Glutamatergic neuron (in vitro differentiated cells): ENCODE measurements at regions not wholly inside any gene's neighbourhood (a gene's known extent, or its start where the extent isn't known, plus 50 kb on each side); places are given as distances from the start of the nearest gene placed in this dataset.

ENCODE experiments used
- DNase-seq: peaks from one replicate; pipeline ENCODE4 v3.0.0; 2022
- H3K27ac Mint-ChIP-seq: one replicate; pipeline ENCODE4 v1.8.0; 2020; ENCODE audit warnings: mild to moderate bottlenecking, mixed read lengths, inconsistent platforms; ENCODE audit not compliant: unreplicated experiment
- H3K27me3 Mint-ChIP-seq: one replicate; pipeline ENCODE4 v1.8.0; 2020; ENCODE audit warnings: mild to moderate bottlenecking, moderate library complexity, mixed read lengths, inconsistent platforms; ENCODE audit not compliant: unreplicated experiment
- H3K36me3 Mint-ChIP-seq: one replicate; pipeline ENCODE4 v1.8.0; 2020; ENCODE audit warnings: mild to moderate bottlenecking, mixed read lengths, inconsistent platforms; ENCODE audit not compliant: unreplicated experiment
- H3K4me1 Mint-ChIP-seq: one replicate; pipeline ENCODE4 v1.8.0; 2020; ENCODE audit warnings: mild to moderate bottlenecking, low read depth, mixed read lengths, inconsistent platforms; ENCODE audit not compliant: unreplicated experiment
- H3K4me3 Mint-ChIP-seq: one replicate; pipeline ENCODE4 v1.8.0; 2020; ENCODE audit warnings: mild to moderate bottlenecking, mixed read lengths, inconsistent platforms; ENCODE audit not compliant: unreplicated experiment
- H3K9me3 Mint-ChIP-seq: one replicate; pipeline ENCODE4 v1.8.0; 2020; ENCODE audit warnings: mild to moderate bottlenecking, moderate library complexity, mixed read lengths, inconsistent platforms; ENCODE audit not compliant: unreplicated experiment
- TF ChIP-seq, protein P1 (sequence below): fragments of 200-600 bp; sonication (generic); IDR thresholded peaks from one replicate; pipeline ENCODE4 v1.5.0; 2021; ENCODE audit not compliant: partially characterized antibody, unreplicated experiment

GRCh38 chr6:4268171-4268570 is 132.8 kb upstream of the ECI2 start:
- Mint-ChIP-seq H3K4me1 (peaks cover 9% of the 10 kb centered on the region), H3K9me3 (no peaks in the 10 kb centered on the region), H3K27me3 (peaks cover 4% of the 10 kb centered on the region), H3K27ac (no peak overlapping the region), H3K4me3 (no peak overlapping the region), H3K36me3 (no peaks in the 10 kb centered on the region)
- DNase-seq = no peak
- TF ChIP-seq, protein P1, sequence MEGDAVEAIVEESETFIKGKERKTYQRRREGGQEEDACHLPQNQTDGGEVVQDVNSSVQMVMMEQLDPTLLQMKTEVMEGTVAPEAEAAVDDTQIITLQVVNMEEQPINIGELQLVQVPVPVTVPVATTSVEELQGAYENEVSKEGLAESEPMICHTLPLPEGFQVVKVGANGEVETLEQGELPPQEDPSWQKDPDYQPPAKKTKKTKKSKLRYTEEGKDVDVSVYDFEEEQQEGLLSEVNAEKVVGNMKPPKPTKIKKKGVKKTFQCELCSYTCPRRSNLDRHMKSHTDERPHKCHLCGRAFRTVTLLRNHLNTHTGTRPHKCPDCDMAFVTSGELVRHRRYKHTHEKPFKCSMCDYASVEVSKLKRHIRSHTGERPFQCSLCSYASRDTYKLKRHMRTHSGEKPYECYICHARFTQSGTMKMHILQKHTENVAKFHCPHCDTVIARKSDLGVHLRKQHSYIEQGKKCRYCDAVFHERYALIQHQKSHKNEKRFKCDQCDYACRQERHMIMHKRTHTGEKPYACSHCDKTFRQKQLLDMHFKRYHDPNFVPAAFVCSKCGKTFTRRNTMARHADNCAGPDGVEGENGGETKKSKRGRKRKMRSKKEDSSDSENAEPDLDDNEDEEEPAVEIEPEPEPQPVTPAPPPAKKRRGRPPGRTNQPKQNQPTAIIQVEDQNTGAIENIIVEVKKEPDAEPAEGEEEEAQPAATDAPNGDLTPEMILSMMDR = no peak

GRCh38 chr6:4265740-4266139 is 130.4 kb upstream of the ECI2 start:
- Mint-ChIP-seq H3K9me3 (no peaks in the 10 kb centered on the region), H3K27me3 (peaks cover 4% of the 10 kb centered on the region), H3K36me3 (no peaks in the 10 kb centered on the region), H3K4me3 (no peak overlapping the region), H3K4me1 (peaks cover 9% of the 10 kb centered on the region), H3K27ac (no peak overlapping the region)
- no peak for DNase-seq
- TF ChIP-seq, protein P1 = no peak

DNA sequence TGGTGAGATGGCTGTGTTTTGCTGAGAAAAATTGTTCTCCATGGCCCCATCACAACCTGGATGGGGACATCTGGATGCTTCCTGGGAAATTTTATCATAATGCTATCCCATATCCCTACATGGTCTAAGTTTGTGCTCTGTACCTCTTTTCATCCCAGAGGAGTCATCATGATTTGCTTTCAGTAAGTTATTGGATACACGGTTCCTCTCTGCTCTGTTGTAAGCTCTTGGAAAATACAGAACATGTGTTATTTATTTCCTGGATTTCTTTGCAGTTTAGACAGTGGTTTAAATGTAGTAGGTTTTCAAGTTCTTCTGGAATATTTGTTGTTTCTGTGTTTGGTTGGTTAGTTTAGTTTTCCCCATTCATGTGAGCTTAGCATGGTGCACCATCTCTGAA is 129.2 kb upstream of the ECI2 start:
- DNase-seq = no peak
- Mint-ChIP-seq H3K4me1 (no peaks in the 10 kb centered on the region), H3K27ac (no peak overlapping the region), H3K9me3 (no peaks in the 10 kb centered on the region), H3K4me3 (no peak overlapping the region), H3K36me3 (no peaks in the 10 kb centered on the region), H3K27me3 (peaks cover 4% of the 10 kb centered on the region)
- TF ChIP-seq, protein P1 = no peak

DNA sequence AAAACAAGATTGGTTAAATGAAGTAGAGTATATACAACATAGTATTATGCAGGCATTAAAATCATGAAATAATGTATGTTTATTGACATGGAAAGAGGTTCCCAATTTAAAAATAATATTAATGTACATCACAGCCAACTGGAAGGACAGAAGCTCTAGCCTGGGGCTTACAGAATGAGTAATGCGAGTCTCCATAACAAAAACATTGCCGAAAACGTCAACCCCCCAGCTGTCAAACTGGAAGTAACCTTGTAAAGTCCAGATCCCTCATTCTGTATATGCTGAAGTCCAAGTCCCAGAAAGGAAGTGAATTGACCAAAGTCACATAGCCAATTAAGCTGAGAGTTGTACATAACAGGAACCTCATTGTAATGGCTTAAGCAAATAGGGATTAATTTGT is 128.7 kb upstream of the ECI2 start:
- H3K27me3 Mint-ChIP-seq = peaks cover 4% of the 10 kb centered on the region

GRCh38 chr6:4262526-4262925 is 127.2 kb upstream of the ECI2 start:
- Mint-ChIP-seq H3K27me3 (peaks cover 3% of the 10 kb centered on the region), H3K4me3 (no peak overlapping the region), H3K9me3 (no peaks in the 10 kb centered on the region), H3K27ac (no peak overlapping the region), H3K36me3 (no peaks in the 10 kb centered on the region), H3K4me1 (no peaks in the 10 kb centered on the region)
- TF ChIP-seq, protein P1 = no peak
- no peak for DNase-seq

More for the DNA sequence above, 128.7 kb upstream of the ECI2 start:
- Mint-ChIP-seq H3K9me3 (no peaks in the 10 kb centered on the region), H3K27ac (no peak overlapping the region), H3K4me1 (no peaks in the 10 kb centered on the region), H3K4me3 (no peak overlapping the region), H3K36me3 (no peaks in the 10 kb centered on the region)
- DNase-seq = no peak
- TF ChIP-seq, protein P1 = no peak
